Mesenchymal stem cell (in vitro differentiated cells and primary cell): ENCODE measurements at regions not wholly inside any gene's neighbourhood (a gene's known extent, or its start where the extent isn't known, plus 50 kb on each side); places are given as distances from the start of the nearest gene placed in this dataset.
A peak's percentile ranks its signal among the peaks of the same experiment; 100 is the strongest.

ENCODE experiments used
- DNase-seq: peaks from one replicate; pipeline ENCODE4 v3.0.0-alpha.2; 2013
- H2AFZ ChIP-seq: one replicate; pipeline ENCODE4 v1.6.1; 2013; ENCODE audit warnings: low read depth, mild to moderate bottlenecking, control low read depth, inconsistent platforms, low read length, moderate library complexity
- H2AK5ac ChIP-seq: 2 replicates; pipeline ENCODE4 v1.6.1; 2013; ENCODE audit warnings: low read length, moderate library complexity, mild to moderate bottlenecking, inconsistent platforms; ENCODE audit not compliant: severe bottlenecking
- H2BK120ac ChIP-seq: one replicate; pipeline ENCODE4 v1.6.1; 2013; ENCODE audit warnings: low read depth, mild to moderate bottlenecking, inconsistent platforms, low read length, moderate library complexity
- H2BK12ac ChIP-seq, 2 experiments: one replicate each; pipeline ENCODE4 v1.6.1; 2013; ENCODE audit warnings: inconsistent platforms in 2 of 2, low read length in 2 of 2, mild to moderate bottlenecking in 2 of 2, moderate library complexity in 2 of 2, control low read depth in 1 of 2
- H2BK15ac ChIP-seq: one replicate; pipeline ENCODE4 v1.6.1; 2013; ENCODE audit warnings: mild to moderate bottlenecking, low read depth, inconsistent platforms; ENCODE audit not compliant: poor library complexity, severe bottlenecking
- H2BK5ac ChIP-seq: 2 replicates; pipeline ENCODE4 v1.6.1; 2013; ENCODE audit warnings: low read depth, mild to moderate bottlenecking, low read length, control low read depth, inconsistent platforms; ENCODE audit not compliant: poor library complexity, severe bottlenecking
- H3K14ac ChIP-seq, 2 experiments: one replicate each; pipeline ENCODE4 v1.6.1; 2013; ENCODE audit warnings: inconsistent platforms in 2 of 2, low read length in 2 of 2, control low read depth in 1 of 2, mild to moderate bottlenecking in 1 of 2, moderate library complexity in 1 of 2
- H3K18ac ChIP-seq, 2 experiments: one replicate each; pipeline ENCODE4 v1.6.1; 2013; ENCODE audit warnings: inconsistent platforms in 2 of 2, low read length in 2 of 2, control low read depth in 1 of 2, low read depth in 1 of 2, mild to moderate bottlenecking in 1 of 2
- H3K23ac ChIP-seq, 2 experiments: one replicate each; pipeline ENCODE4 v1.6.1; 2013; ENCODE audit warnings: inconsistent platforms in 2 of 2, low read length in 2 of 2, mild to moderate bottlenecking in 2 of 2, moderate library complexity in 2 of 2, control low read depth in 1 of 2
- H3K27ac ChIP-seq: 2 replicates; pipeline ENCODE4 v1.5.1; 2013; ENCODE audit warnings: mild to moderate bottlenecking, moderate library complexity, low read length, control low read depth, inconsistent platforms; ENCODE audit not compliant: poor library complexity, severe bottlenecking
- H3K27me3 ChIP-seq, 2 experiments: 2 replicates each; pipeline versions ENCODE4 v1.6.1 to v1.7.0; 2013; ENCODE audit warnings: low read length in 2 of 2, mild to moderate bottlenecking in 2 of 2, moderate library complexity in 2 of 2, control low read depth in 1 of 2, inconsistent platforms in 1 of 2; ENCODE audit not compliant: control insufficient read depth in 1 of 2, insufficient read depth in 1 of 2
- H3K36me3 ChIP-seq, 2 experiments: 2 replicates each; pipeline versions ENCODE4 v1.6.1 to v1.7.0; 2013; ENCODE audit warnings: low read length in 2 of 2, control low read depth in 1 of 2, inconsistent platforms in 1 of 2, low read depth in 1 of 2, mild to moderate bottlenecking in 1 of 2; ENCODE audit not compliant: insufficient read depth in 2 of 2, control insufficient read depth in 1 of 2
- H3K4ac ChIP-seq, 2 experiments: one replicate each; pipeline ENCODE4 v1.6.1; 2013; ENCODE audit warnings: inconsistent platforms in 2 of 2, low read length in 2 of 2, mild to moderate bottlenecking in 2 of 2, moderate library complexity in 2 of 2, control low read depth in 1 of 2, low read depth in 1 of 2
- H3K4me1 ChIP-seq: 2 replicates; pipeline ENCODE4 v1.6.1; 2013; ENCODE audit warnings: low read depth, low read length, control low read depth; ENCODE audit not compliant: control insufficient read depth, insufficient read depth
- H3K4me2 ChIP-seq: 2 replicates; pipeline ENCODE4 v1.6.1; 2013; ENCODE audit warnings: low read length, mild to moderate bottlenecking, inconsistent platforms; ENCODE audit not compliant: poor library complexity, severe bottlenecking
- H3K4me3 ChIP-seq, 2 experiments: 2 replicates each; pipeline versions ENCODE4 v1.5.1 to v1.7.0; 2013; ENCODE audit warnings: low read length in 2 of 2, mild to moderate bottlenecking in 2 of 2, control low read depth in 1 of 2, low read depth in 1 of 2; ENCODE audit not compliant: insufficient read depth in 1 of 2
- H3K79me1 ChIP-seq: replicated peaks from 2 replicates; pipeline ENCODE4 v1.6.1; 2013; ENCODE audit warnings: mild to moderate bottlenecking, control low read depth, low read length, inconsistent platforms; ENCODE audit not compliant: poor library complexity, severe bottlenecking
- H3K9ac ChIP-seq: 2 replicates; pipeline ENCODE4 v1.7.0; 2013; ENCODE audit warnings: mild to moderate bottlenecking, low read length, moderate library complexity
- H3K9me3 ChIP-seq: 2 replicates; pipeline ENCODE4 v1.7.0; 2013; ENCODE audit warnings: mild to moderate bottlenecking, low read length; ENCODE audit not compliant: control insufficient read depth
- H4K8ac ChIP-seq: one replicate; pipeline ENCODE4 v1.6.1; 2013; ENCODE audit warnings: inconsistent platforms, mild to moderate bottlenecking, low read length, moderate library complexity
- H4K91ac ChIP-seq: one replicate; pipeline ENCODE4 v1.6.1; 2013; ENCODE audit warnings: mild to moderate bottlenecking, low read length, inconsistent platforms
- WGBS: methylation state at CpG from one replicate; pipeline ENCODE4 v1.1.7; 2013; ENCODE audit warnings: mixed read lengths; 5-methylcytosine and 5-hydroxymethylcytosine counted together

- Histone ChIP-seq H4K91ac (no peak overlapping the region), H3K36me3 (no peaks in the 10 kb centered on the region), H3K18ac (no peak overlapping the region), H3K27me3 (peaks cover 0 to 4% of the 10 kb centered on the region in 2 experiments), H3K79me1 (no peaks in the 10 kb centered on the region), H2BK15ac (no peak overlapping the region), H3K4ac (no peak overlapping the region), H3K23ac (no peak overlapping the region), H3K4me2 (no peak overlapping the region), H2BK5ac (no peak overlapping the region), H3K4me3 (no peak overlapping the region), H3K14ac (no peak overlapping the region), H2AFZ (no peak overlapping the region), H3K9me3 (no peaks in the 10 kb centered on the region), H3K4me1 (peaks cover 2% of the 10 kb centered on the region), H4K8ac (no peak overlapping the region), H2BK120ac (no peak overlapping the region), H2AK5ac (no peak overlapping the region), H3K9ac (no peak overlapping the region), H3K27ac (no peak overlapping the region), H2BK12ac (no peak overlapping the region)
- no peak for DNase-seq
- 75% methylated on average over 3 of the region's 3 CpGs for WGBS
Measured at GRCh38 chr13:60646620-60647019, 249.6 kb downstream of the TDRD3 start.

DNA sequence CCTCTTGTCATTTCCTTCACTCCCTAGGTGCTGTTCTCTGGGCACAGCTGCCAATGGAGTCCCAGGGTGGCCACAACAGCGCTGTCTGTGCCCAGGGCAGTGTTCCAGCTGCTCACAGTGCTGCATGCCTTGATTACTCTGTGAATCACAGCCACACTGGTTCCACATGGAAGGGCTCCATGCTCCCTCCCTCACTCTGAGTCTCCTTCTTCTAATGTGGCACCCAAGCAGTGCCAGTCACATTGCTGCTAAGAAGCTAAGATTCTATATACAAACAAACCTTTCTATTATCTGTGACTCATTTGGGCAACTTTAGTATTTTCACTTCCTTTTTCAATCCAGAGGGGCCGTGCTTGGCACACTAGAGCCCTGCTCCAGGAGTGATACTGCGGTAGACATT lies 248.7 kb downstream of the TDRD3 start:
- Histone ChIP-seq H4K8ac (no peak overlapping the region), H2AFZ (no peak overlapping the region), H2AK5ac (no peak overlapping the region), H3K23ac (no peak overlapping the region), H2BK120ac (no peak overlapping the region), H3K4me2 (no peak overlapping the region), H4K91ac (no peak overlapping the region), H2BK5ac (no peak overlapping the region), H3K4me3 (no peak overlapping the region), H3K9ac (no peak overlapping the region), H3K18ac (no peak overlapping the region), H3K9me3 (no peaks in the 10 kb centered on the region), H3K4me1 (peaks cover 2% of the 10 kb centered on the region), H3K4ac (peak overlapping the region in 1 of 2 experiments; percentile 25), H2BK12ac (no peak overlapping the region), H3K79me1 (no peaks in the 10 kb centered on the region), H3K14ac (no peak overlapping the region), H2BK15ac (no peak overlapping the region), H3K27ac (no peak overlapping the region), H3K27me3 (peaks cover 0 to 4% of the 10 kb centered on the region in 2 experiments), H3K36me3 (no peaks in the 10 kb centered on the region)
- DNase-seq, result no peak
- WGBS, result 80% methylated on average over 3 of the region's 3 CpGs

DNA sequence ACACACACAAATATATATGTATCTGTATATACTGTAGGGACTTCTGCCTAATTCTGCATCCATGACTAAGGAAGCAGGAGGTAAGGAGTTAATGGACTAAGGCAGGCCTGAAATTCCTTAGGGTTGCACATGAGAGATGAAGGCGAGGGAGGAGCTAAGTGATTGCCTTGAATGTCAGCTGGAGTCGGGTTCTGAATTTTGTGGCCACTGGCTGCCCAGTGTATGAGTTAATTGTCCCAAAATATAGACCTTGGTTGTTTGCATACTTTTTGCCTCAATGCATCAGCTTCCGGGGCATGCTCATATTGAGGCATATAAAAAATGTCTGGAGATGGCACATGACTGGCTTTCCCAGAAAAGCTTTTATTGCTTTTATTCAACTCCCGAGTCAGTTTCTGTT lies 245.5 kb downstream of the TDRD3 start:
- H3K79me1 ChIP-seq, result no peaks in the 10 kb centered on the region
- 51% methylated on average over 4 of the region's 4 CpGs for WGBS
- H3K9ac ChIP-seq, result no peak overlapping the region
- H2BK5ac ChIP-seq, result no peak overlapping the region
- no peak overlapping the region for H4K8ac ChIP-seq
- no peak overlapping the region for H3K4ac ChIP-seq
- H3K14ac ChIP-seq, result no peak overlapping the region
- no peak for DNase-seq
- H3K4me2 ChIP-seq, result peak overlapping the region; percentile 48
- H3K4me3 ChIP-seq, result no peak overlapping the region
- H3K27me3 ChIP-seq, result no peaks in the 10 kb centered on the region
- no peak overlapping the region for H2AFZ ChIP-seq
- H2BK15ac ChIP-seq, result no peak overlapping the region
- no peaks in the 10 kb centered on the region for H3K36me3 ChIP-seq
- H2AK5ac ChIP-seq, result no peak overlapping the region
- H4K91ac ChIP-seq, result no peak overlapping the region
- no peak overlapping the region for H2BK120ac ChIP-seq
- H3K27ac ChIP-seq, result no peak overlapping the region
- H3K4me1 ChIP-seq, result peaks cover 2% of the 10 kb centered on the region
- no peaks in the 10 kb centered on the region for H3K9me3 ChIP-seq
- H3K18ac ChIP-seq, result no peak overlapping the region
- H2BK12ac ChIP-seq, result no peak overlapping the region
- H3K23ac ChIP-seq, result no peak overlapping the region

DNA sequence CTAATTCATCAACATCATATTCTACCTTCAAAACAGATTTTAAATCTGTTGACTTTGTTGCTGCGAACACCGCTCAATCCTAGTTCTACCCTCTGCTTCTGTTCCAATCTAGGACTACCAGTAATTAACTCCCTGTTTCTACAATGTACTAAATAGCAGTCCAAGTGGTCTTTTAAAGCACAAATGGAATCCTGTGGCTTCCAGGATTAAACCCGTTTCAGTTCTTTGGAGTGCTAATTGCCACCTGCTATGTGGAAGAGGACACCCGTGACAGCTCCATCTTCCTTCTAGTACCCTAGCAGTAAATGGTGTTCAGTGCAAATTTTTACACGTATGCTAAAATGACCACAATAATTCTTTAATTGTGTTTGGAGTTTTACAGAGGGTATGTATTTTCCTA lies 232.1 kb downstream of the TDRD3 start:
- no peak overlapping the region for H3K4me3 ChIP-seq
- no peak overlapping the region for H3K23ac ChIP-seq
- no peak overlapping the region for H3K4me2 ChIP-seq
- no peak overlapping the region for H2BK12ac ChIP-seq
- H2AFZ ChIP-seq, result no peak overlapping the region
- H3K9ac ChIP-seq, result no peak overlapping the region
- no peak overlapping the region for H3K18ac ChIP-seq
- H2BK120ac ChIP-seq, result no peak overlapping the region
- no peak overlapping the region for H3K14ac ChIP-seq
- no peak overlapping the region for H3K4ac ChIP-seq
- DNase-seq, result no peak
- no peak overlapping the region for H4K91ac ChIP-seq
- H3K36me3 ChIP-seq, result no peaks in the 10 kb centered on the region
- H3K79me1 ChIP-seq, result no peaks in the 10 kb centered on the region
- no peaks in the 10 kb centered on the region for H3K9me3 ChIP-seq
- no peak overlapping the region for H2AK5ac ChIP-seq
- no peak overlapping the region for H2BK5ac ChIP-seq
- no peak overlapping the region for H3K27ac ChIP-seq
- peaks cover 0 to 33% of the 10 kb centered on the region in 2 experiments for H3K27me3 ChIP-seq
- 82% methylated on average over 4 of the region's 5 CpGs for WGBS
- H4K8ac ChIP-seq, result no peak overlapping the region
- H2BK15ac ChIP-seq, result no peak overlapping the region
- H3K4me1 ChIP-seq, result no peaks in the 10 kb centered on the region
